ENCODE measurements at regions not wholly inside any gene's neighbourhood (a gene's known extent, or its start where the extent isn't known, plus 50 kb on each side); places are given as distances from the start of the nearest gene placed in this dataset.

GRCh38 chr12:77294016-77294415, 228.6 kb upstream of the E2F7 start:
- POLR2A ChIA-PET (ENCODE audit: unreplicated experiment), result interaction anchor here (0.7 kb wide), 1 partner anchor 415 kb away, joined by 3 read pairs; the partner anchor contains the start of gene CSRP2

GRCh38 chr12:77274926-77275325, 209.6 kb upstream of the E2F7 start:
- Histone ChIP-seq H3F3A (ENCODE audit: insufficient read depth, low read depth) (no peaks in the 10 kb centered on the region), H3K4me2 (no peak overlapping the region), H3K9me2 (ENCODE audit: insufficient read depth) (no peaks in the 10 kb centered on the region), H3K4me1 (replicated peaks; ENCODE audit: insufficient read depth) (no peaks in the 10 kb centered on the region), H3K36me3 (ENCODE audit: low read depth) (no peaks in the 10 kb centered on the region), H4K20me1 (ENCODE audit: insufficient read depth) (no peaks in the 10 kb centered on the region), H3K4me3 (no peak overlapping the region), H3K27me3 (ENCODE audit: insufficient read depth, low read depth) (no peaks in the 10 kb centered on the region), H3K27ac (no peak overlapping the region), H2AFZ (no peak overlapping the region), H3K9me3 (ENCODE audit: insufficient read depth, low read depth) (no peaks in the 10 kb centered on the region), H3K79me2 (ENCODE audit: low read depth) (no peaks in the 10 kb centered on the region)
- BruUV-seq (replicated peaks), result no TSS peak
- intact Hi-C loops (cut with micrococcal nuclease; ENCODE audit: unreplicated experiment), result no loop called here
- ChIA-PET POLR2A (ENCODE audit: unreplicated experiment) (no interaction called here), CTCF (no interaction called here)
- no peak for DNase-seq
- TF ChIP-seq EZH2 (IDR thresholded peaks at IDR 0.05; ENCODE audit: low read depth), result no peak
- no peak for TF ChIP-seq CTCF (conservative IDR thresholded peaks at IDR 0.05)

More at GRCh38 chr12:77294016-77294415, 228.6 kb upstream of the E2F7 start:
- Histone ChIP-seq H3K9me2 (ENCODE audit: insufficient read depth) (no peaks in the 10 kb centered on the region), H3K9me3 (ENCODE audit: insufficient read depth, low read depth) (no peaks in the 10 kb centered on the region), H3K4me3 (no peak overlapping the region), H2AFZ (0 out of 2 replicates have a peak overlapping the region, but pooled peaks have one; percentile 37), H4K20me1 (ENCODE audit: insufficient read depth) (no peaks in the 10 kb centered on the region), H3F3A (ENCODE audit: insufficient read depth, low read depth) (no peaks in the 10 kb centered on the region), H3K4me2 (peak overlapping the region; percentile 38; the same call in 1 of the 2 replicates), H3K36me3 (ENCODE audit: low read depth) (no peaks in the 10 kb centered on the region), H3K4me1 (replicated peaks; ENCODE audit: insufficient read depth) (peaks cover 8% of the 10 kb centered on the region), H3K27ac (0 out of 2 replicates have a peak overlapping the region, but pooled peaks have one; percentile 26), H3K79me2 (ENCODE audit: low read depth) (no peaks in the 10 kb centered on the region), H3K27me3 (ENCODE audit: insufficient read depth, low read depth) (no peaks in the 10 kb centered on the region)
- TF ChIP-seq EZH2 (IDR thresholded peaks at IDR 0.05; ENCODE audit: low read depth) (no peak), CTCF (conservative IDR thresholded peaks at IDR 0.05) (no peak)
- CTCF ChIA-PET, result interaction anchor here (0.6 kb wide), 1 partner anchor 31 kb away, joined by 3 read pairs; no protein-coding TSS in a partner anchor
- no TSS peak for BruUV-seq (replicated peaks)
- intact Hi-C loops (cut with micrococcal nuclease; ENCODE audit: unreplicated experiment), result no loop called here
- DNase-seq, result no peak

GRCh38 chr12:77273898-77274297, 208.5 kb upstream of the E2F7 start:
- no peak overlapping the region for H3K4me3 ChIP-seq
- no peak overlapping the region for H2AFZ ChIP-seq
- no peaks in the 10 kb centered on the region for H3K79me2 ChIP-seq (ENCODE audit: low read depth)
- no peak for TF ChIP-seq EZH2 (IDR thresholded peaks at IDR 0.05; ENCODE audit: low read depth)
- TF ChIP-seq CTCF (conservative IDR thresholded peaks at IDR 0.05), result no peak
- no peak overlapping the region for H3K4me2 ChIP-seq
- H3K4me1 ChIP-seq (replicated peaks; ENCODE audit: insufficient read depth), result no peaks in the 10 kb centered on the region
- intact Hi-C loops (cut with micrococcal nuclease; ENCODE audit: unreplicated experiment), result no loop called here
- H3K9me3 ChIP-seq (ENCODE audit: insufficient read depth, low read depth), result no peaks in the 10 kb centered on the region
- no peaks in the 10 kb centered on the region for H3K9me2 ChIP-seq (ENCODE audit: insufficient read depth)
- no peaks in the 10 kb centered on the region for H3F3A ChIP-seq (ENCODE audit: insufficient read depth, low read depth)
- CTCF ChIA-PET, result no interaction called here
- no peaks in the 10 kb centered on the region for H3K27me3 ChIP-seq (ENCODE audit: insufficient read depth, low read depth)
- BruUV-seq (replicated peaks), result no TSS peak
- no peaks in the 10 kb centered on the region for H4K20me1 ChIP-seq (ENCODE audit: insufficient read depth)
- H3K27ac ChIP-seq, result no peak overlapping the region
- POLR2A ChIA-PET (ENCODE audit: unreplicated experiment), result no interaction called here
- no peaks in the 10 kb centered on the region for H3K36me3 ChIP-seq (ENCODE audit: low read depth)
- DNase-seq, result no peak
